GM23338 (cell line): ENCODE measurements at regions not wholly inside any gene's neighbourhood (a gene's known extent, or its start where the extent isn't known, plus 50 kb on each side); places are given as distances from the start of the nearest gene placed in this dataset.

Experiments used
- ATAC-seq: fragments of 200-7000 bp; cut with Tn5 transposase; 3 replicates; pipeline ENCODE4 v1.9.1; 2020
- DNase-seq: peaks from one replicate; pipeline ENCODE4 v3.0.0-alpha.2; 2015; ENCODE audit warnings: low spot score
- H2AFZ ChIP-seq: fragments of 200-600 bp; sonication (generic); 2 replicates; pipeline ENCODE4 v1.8.0; 2016; ENCODE audit warnings: antibody characterized with exemption, mild to moderate bottlenecking, moderate library complexity
- H3F3A ChIP-seq: fragments of 200-600 bp; sonication (generic); replicated peaks from 2 replicates; pipeline ENCODE4 v1.8.0; 2017; ENCODE audit warnings: antibody characterized with exemption, mixed run types, low read depth
- H3K27ac ChIP-seq: fragments of 200-600 bp; sonication (generic); 2 replicates; pipeline ENCODE4 v1.6.1; 2016; ENCODE audit warnings: low read depth
- H3K27me3 ChIP-seq: fragments of 200-600 bp; sonication (generic); 2 replicates; pipeline ENCODE4 v1.8.0; 2016; ENCODE audit warnings: mild to moderate bottlenecking, mixed run types, moderate library complexity; ENCODE audit not compliant: insufficient read depth
- H3K36me3 ChIP-seq: fragments of 200-600 bp; sonication (generic); 2 replicates; pipeline ENCODE4 v1.8.0; 2016; ENCODE audit warnings: mild to moderate bottlenecking; ENCODE audit not compliant: insufficient read depth
- H3K4me1 ChIP-seq: fragments of 200-600 bp; sonication (generic); 2 replicates; pipeline ENCODE4 v1.8.0; 2016; ENCODE audit warnings: mild to moderate bottlenecking, moderate library complexity; ENCODE audit not compliant: insufficient read depth
- H3K4me2 ChIP-seq: fragments of 200-600 bp; sonication (generic); 2 replicates; pipeline ENCODE4 v1.7.1; 2017; ENCODE audit warnings: mixed run types
- H3K4me3 ChIP-seq: fragments of 200-600 bp; sonication (generic); 2 replicates; pipeline ENCODE4 v1.6.1; 2016; ENCODE audit warnings: mixed run types
- H3K79me2 ChIP-seq: fragments of 200-600 bp; sonication (generic); replicated peaks from 2 replicates; pipeline ENCODE4 v1.8.0; 2017; ENCODE audit warnings: mild to moderate bottlenecking; ENCODE audit not compliant: insufficient read depth
- H3K9me2 ChIP-seq: fragments of 200-600 bp; sonication (generic); 2 replicates; pipeline ENCODE4 v1.8.0; 2017; ENCODE audit not compliant: insufficient read depth
- H4K20me1 ChIP-seq: fragments of 200-600 bp; sonication (generic); replicated peaks from 2 replicates; pipeline ENCODE4 v1.8.0; 2017; ENCODE audit warnings: mild to moderate bottlenecking; ENCODE audit not compliant: insufficient read depth
- H3K27ac Mint-ChIP-seq: 2 replicates; pipeline ENCODE4 v1.8.0; 2020; ENCODE audit warnings: inconsistent platforms, mild to moderate bottlenecking, moderate library complexity, mixed read lengths
- H3K27me3 Mint-ChIP-seq: 3 replicates; pipeline ENCODE4 v1.8.0; 2022; ENCODE audit warnings: low read depth, mild to moderate bottlenecking, moderate library complexity, mixed read lengths, inconsistent platforms; ENCODE audit not compliant: insufficient read depth, poor library complexity
- H3K36me3 Mint-ChIP-seq: 3 replicates; pipeline ENCODE4 v1.8.0; 2021; ENCODE audit warnings: low read depth, mild to moderate bottlenecking, inconsistent platforms, moderate library complexity, mixed read lengths
- H3K4me1 Mint-ChIP-seq: 3 replicates; pipeline ENCODE4 v1.8.0; 2020; ENCODE audit warnings: mild to moderate bottlenecking, inconsistent platforms, mixed read lengths
- H3K4me3 Mint-ChIP-seq: 3 replicates; pipeline ENCODE4 v1.8.0; 2021; ENCODE audit warnings: moderate library complexity, mild to moderate bottlenecking, inconsistent platforms, mixed read lengths
- H3K9me3 Mint-ChIP-seq: 3 replicates; pipeline ENCODE4 v1.8.0; 2020; ENCODE audit warnings: moderate library complexity, mild to moderate bottlenecking, inconsistent platforms, mixed read lengths
- CREB1 ChIP-seq: fragments of 250-450 bp; sonication (Bioruptor Pico); IDR thresholded peaks from 2 replicates; pipeline ENCODE4 v1.5.0; 2020; ENCODE audit warnings: low read depth, mild to moderate bottlenecking, moderate library complexity
- EZH2 ChIP-seq: fragments of 200-600 bp; sonication (generic); IDR thresholded peaks from one replicate; pipeline ENCODE4 v1.8.0; 2017; ENCODE audit warnings: antibody characterized with exemption, mild to moderate bottlenecking, low read depth; ENCODE audit not compliant: unreplicated experiment
- EZH2phosphoT487 ChIP-seq: fragments of 200-600 bp; sonication (generic); IDR thresholded peaks from one replicate; pipeline ENCODE4 v1.8.1; 2018; ENCODE audit warnings: antibody characterized with exemption; ENCODE audit not compliant: unreplicated experiment
- JUNB ChIP-seq: IDR thresholded peaks from one replicate; pipeline ENCODE4 v1.6.1; 2016; ENCODE audit warnings: antibody characterized with exemption; ENCODE audit not compliant: unreplicated experiment
- NANOG ChIP-seq: IDR thresholded peaks from 2 replicates; pipeline ENCODE4 v1.6.1; 2016; ENCODE audit warnings: antibody characterized with exemption, borderline replicate concordance
- POLR2AphosphoS5 ChIP-seq: IDR thresholded peaks from 2 replicates; pipeline ENCODE4 v1.6.1; 2016; ENCODE audit warnings: antibody characterized with exemption, low read depth
- REST ChIP-seq: IDR thresholded peaks from one replicate; pipeline ENCODE4 v1.6.1; 2018; ENCODE audit warnings: antibody characterized with exemption; ENCODE audit not compliant: unreplicated experiment
- STAT1 ChIP-seq: IDR thresholded peaks from one replicate; pipeline ENCODE4 v1.6.1; 2016; ENCODE audit warnings: antibody characterized with exemption; ENCODE audit not compliant: unreplicated experiment
- ZNF331 ChIP-seq: fragments of 250-450 bp; sonication (Bioruptor Pico); IDR thresholded peaks from 2 replicates; pipeline ENCODE4 v1.5.0; 2020; ENCODE audit warnings: low read depth, mild to moderate bottlenecking, moderate library complexity
- TF ChIP-seq, protein P1 (sequence below), 2 experiments: fragments of 200-600 bp in 1 of 2; sonication (generic) in 1 of 2; conservative IDR thresholded peaks; 2 replicates each; pipeline versions ENCODE4 v1.5.1 to v1.6.1; 2016 to 2017; ENCODE audit warnings: antibody characterized with exemption in 2 of 2, low read depth in 2 of 2, mild to moderate bottlenecking in 2 of 2, moderate library complexity in 1 of 2
- TF ChIP-seq, protein P2 (sequence below): IDR thresholded peaks from 2 replicates; pipeline ENCODE4 v1.6.1; 2016; ENCODE audit warnings: antibody characterized with exemption

DNA sequence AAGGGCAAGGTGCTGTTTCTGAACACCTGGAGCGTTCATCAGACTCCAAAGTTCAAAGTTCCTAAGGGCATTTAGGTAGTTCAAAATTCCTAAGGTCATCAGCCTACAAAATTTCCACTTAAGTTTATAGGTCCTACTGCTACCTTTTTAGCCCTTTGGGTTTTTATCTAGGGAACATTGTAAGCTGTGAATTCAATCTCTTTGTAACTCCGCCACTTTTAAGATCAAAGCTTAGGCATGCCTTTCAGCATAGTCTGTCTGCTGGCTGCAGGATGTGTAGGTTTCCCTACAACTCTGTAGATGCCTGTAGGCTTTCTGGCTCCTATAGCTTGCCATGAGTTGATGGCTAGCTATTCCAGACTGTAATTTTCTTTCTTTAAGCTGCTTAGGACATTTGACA, 291.6 kb downstream of the MAP2K6 start:
- Mint-ChIP-seq H3K4me3 (no peak overlapping the region), H3K4me1 (no peaks in the 10 kb centered on the region), H3K36me3 (no peaks in the 10 kb centered on the region), H3K9me3 (peaks cover 1% of the 10 kb centered on the region; the same call in 1 of the 3 replicates), H3K27ac (no peak overlapping the region), H3K27me3 (peaks cover 2% of the 10 kb centered on the region)
- no peak overlapping the region for H3K4me2 ChIP-seq
- H3K9me2 ChIP-seq: no peaks in the 10 kb centered on the region
- ATAC-seq (no peak), DNase-seq (no peak)
- no peaks in the 10 kb centered on the region for H3K36me3 ChIP-seq
- H3F3A ChIP-seq: no peaks in the 10 kb centered on the region
- H3K4me3 ChIP-seq: no peak overlapping the region
- H2AFZ ChIP-seq: no peak overlapping the region
- no peaks in the 10 kb centered on the region for H4K20me1 ChIP-seq
- no peaks in the 10 kb centered on the region for H3K79me2 ChIP-seq
- no peaks in the 10 kb centered on the region for H3K27me3 ChIP-seq
- no peak overlapping the region for H3K27ac ChIP-seq
- TF ChIP-seq CREB1 (CRISPR knock-in tag) (no peak), NANOG (no peak), EZH2 (no peak), POLR2AphosphoS5 (no peak), JUNB (no peak), REST (no peak)
- TF ChIP-seq, protein P1, sequence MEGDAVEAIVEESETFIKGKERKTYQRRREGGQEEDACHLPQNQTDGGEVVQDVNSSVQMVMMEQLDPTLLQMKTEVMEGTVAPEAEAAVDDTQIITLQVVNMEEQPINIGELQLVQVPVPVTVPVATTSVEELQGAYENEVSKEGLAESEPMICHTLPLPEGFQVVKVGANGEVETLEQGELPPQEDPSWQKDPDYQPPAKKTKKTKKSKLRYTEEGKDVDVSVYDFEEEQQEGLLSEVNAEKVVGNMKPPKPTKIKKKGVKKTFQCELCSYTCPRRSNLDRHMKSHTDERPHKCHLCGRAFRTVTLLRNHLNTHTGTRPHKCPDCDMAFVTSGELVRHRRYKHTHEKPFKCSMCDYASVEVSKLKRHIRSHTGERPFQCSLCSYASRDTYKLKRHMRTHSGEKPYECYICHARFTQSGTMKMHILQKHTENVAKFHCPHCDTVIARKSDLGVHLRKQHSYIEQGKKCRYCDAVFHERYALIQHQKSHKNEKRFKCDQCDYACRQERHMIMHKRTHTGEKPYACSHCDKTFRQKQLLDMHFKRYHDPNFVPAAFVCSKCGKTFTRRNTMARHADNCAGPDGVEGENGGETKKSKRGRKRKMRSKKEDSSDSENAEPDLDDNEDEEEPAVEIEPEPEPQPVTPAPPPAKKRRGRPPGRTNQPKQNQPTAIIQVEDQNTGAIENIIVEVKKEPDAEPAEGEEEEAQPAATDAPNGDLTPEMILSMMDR (conservative IDR thresholded peaks at IDR 0.05; ENCODE audit: low read depth in 2 of 2): no peak
- TF ChIP-seq, protein P2, sequence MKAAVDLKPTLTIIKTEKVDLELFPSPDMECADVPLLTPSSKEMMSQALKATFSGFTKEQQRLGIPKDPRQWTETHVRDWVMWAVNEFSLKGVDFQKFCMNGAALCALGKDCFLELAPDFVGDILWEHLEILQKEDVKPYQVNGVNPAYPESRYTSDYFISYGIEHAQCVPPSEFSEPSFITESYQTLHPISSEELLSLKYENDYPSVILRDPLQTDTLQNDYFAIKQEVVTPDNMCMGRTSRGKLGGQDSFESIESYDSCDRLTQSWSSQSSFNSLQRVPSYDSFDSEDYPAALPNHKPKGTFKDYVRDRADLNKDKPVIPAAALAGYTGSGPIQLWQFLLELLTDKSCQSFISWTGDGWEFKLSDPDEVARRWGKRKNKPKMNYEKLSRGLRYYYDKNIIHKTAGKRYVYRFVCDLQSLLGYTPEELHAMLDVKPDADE: no peak
- no peaks in the 10 kb centered on the region for H3K4me1 ChIP-seq

DNA sequence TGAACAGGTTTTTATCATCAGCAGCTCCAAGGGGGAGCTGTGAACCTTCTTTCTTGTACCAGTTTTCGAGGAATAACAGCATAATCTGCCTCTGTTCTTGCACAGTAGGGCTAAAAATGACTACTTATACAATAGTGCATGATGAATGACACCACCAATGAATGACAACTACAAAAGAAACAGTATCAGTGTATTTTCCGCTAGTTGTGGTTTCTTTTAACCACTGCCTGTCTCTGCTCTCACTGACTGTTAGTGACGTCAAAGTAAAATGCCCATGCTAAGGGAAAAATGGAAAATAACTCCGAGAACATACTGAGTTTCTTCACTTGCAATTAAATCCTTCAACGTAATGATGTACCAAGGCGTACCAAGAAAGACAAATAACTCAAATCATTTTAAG, 294.9 kb downstream of the MAP2K6 start:
- no peak overlapping the region for H3K4me3 ChIP-seq
- no peaks in the 10 kb centered on the region for H3K9me2 ChIP-seq
- no peaks in the 10 kb centered on the region for H3K27me3 ChIP-seq
- no peaks in the 10 kb centered on the region for H3K36me3 ChIP-seq
- Mint-ChIP-seq H3K4me1 (no peaks in the 10 kb centered on the region), H3K9me3 (no peaks in the 10 kb centered on the region), H3K27me3 (no peaks in the 10 kb centered on the region), H3K27ac (no peak overlapping the region), H3K36me3 (no peaks in the 10 kb centered on the region), H3K4me3 (no peak overlapping the region)
- DNase-seq: no peak
- H2AFZ ChIP-seq: no peak overlapping the region
- no peak overlapping the region for H3K4me2 ChIP-seq
- ATAC-seq: no peak
- no peak overlapping the region for H3K27ac ChIP-seq
- no peaks in the 10 kb centered on the region for H4K20me1 ChIP-seq
- H3F3A ChIP-seq: no peaks in the 10 kb centered on the region
- H3K79me2 ChIP-seq: no peaks in the 10 kb centered on the region
- no peaks in the 10 kb centered on the region for H3K4me1 ChIP-seq
- no peak for TF ChIP-seq EZH2phosphoT487
- TF ChIP-seq CREB1 (CRISPR knock-in tag): no peak
- no peak for TF ChIP-seq ZNF331 (CRISPR knock-in tag)
- TF ChIP-seq EZH2: no peak
- TF ChIP-seq STAT1: no peak
- TF ChIP-seq NANOG: no peak
